Right lobe of liver (tissue), 4 donors: ENCODE measurements at regions not wholly inside any gene's neighbourhood (a gene's known extent, or its start where the extent isn't known, plus 50 kb on each side); places are given as distances from the start of the nearest gene placed in this dataset.

Experiments
- POLR2A ChIP-seq: fragments of 450-650 bp; IDR thresholded peaks from one replicate; pipeline ENCODE4 v1.6.1; 2017; ENCODE audit warnings: antibody characterized with exemption, mild to moderate bottlenecking
- TF ChIP-seq, protein P1 (sequence below), 4 donors: fragments of 200-600 bp in 3 of 4; fragments of 450-650 bp in 1 of 4; IDR thresholded peaks; one replicate each; pipeline versions ENCODE4 v1.5.1 to v1.8.0; 2016 to 2022; ENCODE audit warnings: antibody characterized with exemption in 4 of 4, mild to moderate bottlenecking in 2 of 4
- donor health status: DM: no; HTN: no; CAD: no.
- donor health status: DM: no; HTN: no; CAD: no.
- donor health status: DM: no; HTN: yes; CAD: no.

DNA sequence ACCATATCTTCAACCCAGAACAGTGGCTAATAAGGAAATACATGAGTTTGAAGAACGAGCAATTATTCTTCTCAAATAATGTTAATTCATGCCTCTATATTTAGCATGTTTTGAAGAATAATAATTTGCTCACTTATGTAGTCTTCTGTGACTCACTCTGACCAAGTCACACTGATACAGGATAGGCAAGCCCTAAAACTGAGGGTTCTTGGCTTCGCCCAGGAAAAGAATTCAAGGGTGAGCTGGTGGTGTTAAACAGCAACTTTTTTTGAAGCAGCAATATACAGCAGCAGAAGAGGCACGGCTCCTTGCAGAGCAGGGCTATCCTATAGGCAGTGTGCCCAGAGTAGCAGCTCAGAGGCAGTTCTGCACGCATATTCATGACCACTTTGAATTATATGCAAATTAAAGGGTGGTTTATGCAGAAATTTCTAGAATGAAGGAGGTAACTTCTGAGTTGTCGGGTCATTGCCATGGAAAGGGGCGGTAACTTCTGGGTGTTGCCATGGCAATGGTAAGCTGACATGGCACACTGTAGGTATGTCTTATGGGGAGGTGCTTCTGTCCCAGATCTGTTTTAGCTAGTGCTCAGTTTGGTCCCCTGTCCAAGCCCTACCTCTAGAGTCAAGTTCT is 200.6 kb downstream of the RND3 start:
- TF ChIP-seq, protein P1, sequence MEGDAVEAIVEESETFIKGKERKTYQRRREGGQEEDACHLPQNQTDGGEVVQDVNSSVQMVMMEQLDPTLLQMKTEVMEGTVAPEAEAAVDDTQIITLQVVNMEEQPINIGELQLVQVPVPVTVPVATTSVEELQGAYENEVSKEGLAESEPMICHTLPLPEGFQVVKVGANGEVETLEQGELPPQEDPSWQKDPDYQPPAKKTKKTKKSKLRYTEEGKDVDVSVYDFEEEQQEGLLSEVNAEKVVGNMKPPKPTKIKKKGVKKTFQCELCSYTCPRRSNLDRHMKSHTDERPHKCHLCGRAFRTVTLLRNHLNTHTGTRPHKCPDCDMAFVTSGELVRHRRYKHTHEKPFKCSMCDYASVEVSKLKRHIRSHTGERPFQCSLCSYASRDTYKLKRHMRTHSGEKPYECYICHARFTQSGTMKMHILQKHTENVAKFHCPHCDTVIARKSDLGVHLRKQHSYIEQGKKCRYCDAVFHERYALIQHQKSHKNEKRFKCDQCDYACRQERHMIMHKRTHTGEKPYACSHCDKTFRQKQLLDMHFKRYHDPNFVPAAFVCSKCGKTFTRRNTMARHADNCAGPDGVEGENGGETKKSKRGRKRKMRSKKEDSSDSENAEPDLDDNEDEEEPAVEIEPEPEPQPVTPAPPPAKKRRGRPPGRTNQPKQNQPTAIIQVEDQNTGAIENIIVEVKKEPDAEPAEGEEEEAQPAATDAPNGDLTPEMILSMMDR (IDR thresholded peaks at IDR 0.05) = no peak
- no peak for TF ChIP-seq POLR2A
